HepG2 (cell line): ENCODE measurements at regions not wholly inside any gene's neighbourhood (a gene's known extent, or its start where the extent isn't known, plus 50 kb on each side); places are given as distances from the start of the nearest gene placed in this dataset.

Source experiments
- DNMT3B ChIP-seq: conservative IDR thresholded peaks from 2 replicates; pipeline ENCODE4 v1.6.1; 2016; ENCODE audit warnings: missing biosample characterization, control low read depth
- KDM5A ChIP-seq: fragments of 200-600 bp; sonication (generic); IDR thresholded peaks from 2 replicates; pipeline ENCODE4 v1.7.0; 2018; ENCODE audit warnings: antibody characterized with exemption, mild to moderate bottlenecking, low read length, borderline replicate concordance
- ZNF746 ChIP-seq: sonication (generic); formaldehyde crosslinking; IDR thresholded peaks from 2 replicates; pipeline ENCODE4 v1.8.0; 2022; ENCODE audit warnings: mild to moderate bottlenecking, missing genetic modification reagents
- TF ChIP-seq, protein P1 (sequence below): sonication (generic); formaldehyde crosslinking; IDR thresholded peaks from 2 replicates; pipeline ENCODE4 v1.5.0; 2020; ENCODE audit warnings: missing genetic modification reagents
- TF ChIP-seq, protein P2 (sequence below): sonication (generic); formaldehyde crosslinking; IDR thresholded peaks from 2 replicates; pipeline ENCODE4 v1.5.0; 2020; ENCODE audit warnings: mild to moderate bottlenecking, missing genetic modification reagents, moderate library complexity

DNA sequence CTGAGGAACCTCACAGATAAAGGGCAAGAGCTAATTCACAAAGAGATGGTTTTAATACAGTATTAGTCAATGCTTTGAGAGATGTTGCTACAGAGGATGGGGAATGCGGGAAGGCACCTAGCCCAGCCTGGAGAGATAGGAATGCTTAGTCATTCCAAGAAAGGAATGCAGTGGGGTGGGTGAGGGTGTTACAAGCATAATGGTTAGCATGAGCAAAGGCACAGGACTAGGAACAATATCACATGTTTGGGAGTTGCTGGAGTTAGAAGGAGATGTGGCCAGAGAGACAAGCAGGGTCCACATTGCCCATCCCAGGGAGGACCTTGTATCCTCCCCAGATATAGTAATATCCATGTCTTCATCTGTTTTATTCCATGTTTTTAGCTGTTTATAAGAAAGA, 107.0 kb upstream of the OGFRL1 start:
- TF ChIP-seq, protein P1, sequence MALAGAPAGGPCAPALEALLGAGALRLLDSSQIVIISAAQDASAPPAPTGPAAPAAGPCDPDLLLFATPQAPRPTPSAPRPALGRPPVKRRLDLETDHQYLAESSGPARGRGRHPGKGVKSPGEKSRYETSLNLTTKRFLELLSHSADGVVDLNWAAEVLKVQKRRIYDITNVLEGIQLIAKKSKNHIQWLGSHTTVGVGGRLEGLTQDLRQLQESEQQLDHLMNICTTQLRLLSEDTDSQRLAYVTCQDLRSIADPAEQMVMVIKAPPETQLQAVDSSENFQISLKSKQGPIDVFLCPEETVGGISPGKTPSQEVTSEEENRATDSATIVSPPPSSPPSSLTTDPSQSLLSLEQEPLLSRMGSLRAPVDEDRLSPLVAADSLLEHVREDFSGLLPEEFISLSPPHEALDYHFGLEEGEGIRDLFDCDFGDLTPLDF (CRISPR knock-in tag): no peak
- TF ChIP-seq, protein P2, sequence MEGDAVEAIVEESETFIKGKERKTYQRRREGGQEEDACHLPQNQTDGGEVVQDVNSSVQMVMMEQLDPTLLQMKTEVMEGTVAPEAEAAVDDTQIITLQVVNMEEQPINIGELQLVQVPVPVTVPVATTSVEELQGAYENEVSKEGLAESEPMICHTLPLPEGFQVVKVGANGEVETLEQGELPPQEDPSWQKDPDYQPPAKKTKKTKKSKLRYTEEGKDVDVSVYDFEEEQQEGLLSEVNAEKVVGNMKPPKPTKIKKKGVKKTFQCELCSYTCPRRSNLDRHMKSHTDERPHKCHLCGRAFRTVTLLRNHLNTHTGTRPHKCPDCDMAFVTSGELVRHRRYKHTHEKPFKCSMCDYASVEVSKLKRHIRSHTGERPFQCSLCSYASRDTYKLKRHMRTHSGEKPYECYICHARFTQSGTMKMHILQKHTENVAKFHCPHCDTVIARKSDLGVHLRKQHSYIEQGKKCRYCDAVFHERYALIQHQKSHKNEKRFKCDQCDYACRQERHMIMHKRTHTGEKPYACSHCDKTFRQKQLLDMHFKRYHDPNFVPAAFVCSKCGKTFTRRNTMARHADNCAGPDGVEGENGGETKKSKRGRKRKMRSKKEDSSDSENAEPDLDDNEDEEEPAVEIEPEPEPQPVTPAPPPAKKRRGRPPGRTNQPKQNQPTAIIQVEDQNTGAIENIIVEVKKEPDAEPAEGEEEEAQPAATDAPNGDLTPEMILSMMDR (CRISPR knock-in tag): no peak
- TF ChIP-seq DNMT3B (CRISPR knock-in tag) (no peak), ZNF746 (CRISPR knock-in tag) (no peak), KDM5A (no peak)
